ENCODE measurements at regions not wholly inside any gene's neighbourhood (a gene's known extent, or its start where the extent isn't known, plus 50 kb on each side); places are given as distances from the start of the nearest gene placed in this dataset.

- Mint-ChIP-seq H3K27ac (no peak overlapping the region), H3K36me3 (no peaks in the 10 kb centered on the region), H3K27me3 (ENCODE audit: insufficient read depth, low read depth) (no peaks in the 10 kb centered on the region), H3K9me3 (no peaks in the 10 kb centered on the region), H3K4me1 (peaks cover 3% of the 10 kb centered on the region), H3K4me3 (no peak overlapping the region)
- no peak overlapping the region for H3K4me2 ChIP-seq
- H4K20me1 ChIP-seq (ENCODE audit: low read depth): no peaks in the 10 kb centered on the region
- H3K79me2 ChIP-seq (ENCODE audit: low read depth): no peaks in the 10 kb centered on the region
- no peaks in the 10 kb centered on the region for H3K36me3 ChIP-seq
- no peak for DNase-seq (ENCODE audit: low spot score)
- H3K27me3 ChIP-seq: no peaks in the 10 kb centered on the region
- no peak overlapping the region for H3K4me3 ChIP-seq
- H3K4me1 ChIP-seq: no peaks in the 10 kb centered on the region
- no peak for TF ChIP-seq CTCF (IDR thresholded peaks at IDR 0.05)
- TF ChIP-seq EZH2 (IDR thresholded peaks at IDR 0.05): no peak
- TF ChIP-seq EZH2phosphoT487 (IDR thresholded peaks at IDR 0.05): no peak
- no peak overlapping the region for H2AFZ ChIP-seq (replicated peaks)
- H3K9ac ChIP-seq: no peak overlapping the region
- H3F3A ChIP-seq (ENCODE audit: low read depth): no peaks in the 10 kb centered on the region
- no peaks in the 10 kb centered on the region for H3K9me3 ChIP-seq (ENCODE audit: low read depth)
- no peak overlapping the region for H3K27ac ChIP-seq
Observed at GRCh38 chr20:16922834-16923233, 174.7 kb downstream of the OTOR start.

- Histone ChIP-seq H3K79me2 (ENCODE audit: low read depth) (no peaks in the 10 kb centered on the region), H3F3A (ENCODE audit: low read depth) (no peaks in the 10 kb centered on the region), H2AFZ (replicated peaks) (no peak overlapping the region), H3K27ac (no peak overlapping the region), H3K27me3 (no peaks in the 10 kb centered on the region), H3K4me3 (no peak overlapping the region), H3K9me3 (ENCODE audit: low read depth) (no peaks in the 10 kb centered on the region), H3K4me2 (no peak overlapping the region), H3K36me3 (no peaks in the 10 kb centered on the region), H3K9ac (no peak overlapping the region), H4K20me1 (ENCODE audit: low read depth) (no peaks in the 10 kb centered on the region), H3K4me1 (no peaks in the 10 kb centered on the region)
- H3K36me3 Mint-ChIP-seq: no peaks in the 10 kb centered on the region
- H3K27ac Mint-ChIP-seq: no peak overlapping the region
- peaks cover 3% of the 10 kb centered on the region for H3K4me1 Mint-ChIP-seq
- H3K9me3 Mint-ChIP-seq: no peaks in the 10 kb centered on the region
- no peak overlapping the region for H3K4me3 Mint-ChIP-seq
- no peak for DNase-seq (ENCODE audit: low spot score)
- no peak for TF ChIP-seq CTCF (IDR thresholded peaks at IDR 0.05)
- no peak for TF ChIP-seq EZH2phosphoT487 (IDR thresholded peaks at IDR 0.05)
- TF ChIP-seq EZH2 (IDR thresholded peaks at IDR 0.05): no peak
- H3K27me3 Mint-ChIP-seq (ENCODE audit: insufficient read depth, low read depth): peaks cover 2% of the 10 kb centered on the region
Observed at GRCh38 chr20:16926626-16927430, 178.7 kb downstream of the OTOR start.

DNA sequence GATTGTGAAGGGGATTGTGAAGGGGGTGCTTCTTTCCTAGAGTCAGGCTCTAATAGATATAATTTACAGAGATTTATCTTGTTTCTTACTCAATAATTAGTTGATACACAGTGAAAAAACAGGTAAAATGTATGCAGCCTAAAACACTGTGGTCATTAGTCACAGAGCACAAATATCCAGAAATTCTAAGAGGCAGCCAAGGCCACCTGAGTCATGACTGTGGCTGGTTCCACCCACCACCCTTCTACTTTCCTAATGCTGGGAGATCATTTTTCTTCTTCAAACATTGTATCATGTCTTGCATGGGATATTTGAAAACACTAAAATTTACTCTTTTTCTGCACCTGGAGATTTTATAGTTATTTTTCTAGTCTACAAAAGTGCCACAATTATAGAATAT is 181.6 kb downstream of the OTOR start:
- no peak overlapping the region for H3K4me2 ChIP-seq
- no peaks in the 10 kb centered on the region for H3K9me3 ChIP-seq (ENCODE audit: low read depth)
- no peak overlapping the region for H3K9ac ChIP-seq
- no peak overlapping the region for H2AFZ ChIP-seq (replicated peaks)
- no peak overlapping the region for H3K4me3 Mint-ChIP-seq
- no peaks in the 10 kb centered on the region for H4K20me1 ChIP-seq (ENCODE audit: low read depth)
- no peak for DNase-seq (ENCODE audit: low spot score)
- no peaks in the 10 kb centered on the region for H3K4me1 Mint-ChIP-seq
- no peaks in the 10 kb centered on the region for H3F3A ChIP-seq (ENCODE audit: low read depth)
- no peaks in the 10 kb centered on the region for H3K79me2 ChIP-seq (ENCODE audit: low read depth)
- H3K27me3 ChIP-seq: no peaks in the 10 kb centered on the region
- no peaks in the 10 kb centered on the region for H3K36me3 ChIP-seq
- H3K9me3 Mint-ChIP-seq: no peaks in the 10 kb centered on the region
- no peaks in the 10 kb centered on the region for H3K4me1 ChIP-seq
- no peak overlapping the region for H3K27ac Mint-ChIP-seq
- H3K27me3 Mint-ChIP-seq (ENCODE audit: insufficient read depth, low read depth): peaks cover 5% of the 10 kb centered on the region
- H3K27ac ChIP-seq: no peak overlapping the region
- no peak overlapping the region for H3K4me3 ChIP-seq
- TF ChIP-seq EZH2 (IDR thresholded peaks at IDR 0.05) (no peak), CTCF (IDR thresholded peaks at IDR 0.05) (no peak), EZH2phosphoT487 (IDR thresholded peaks at IDR 0.05) (no peak)
- H3K36me3 Mint-ChIP-seq: no peaks in the 10 kb centered on the region
